H1 (cell line): ENCODE measurements at regions not wholly inside any gene's neighbourhood (a gene's known extent, or its start where the extent isn't known, plus 50 kb on each side); places are given as distances from the start of the nearest gene placed in this dataset.

Experiments used
- CTCF ChIA-PET: fragments of 300-600 bp; sonication (Branson Sonifier 250); formaldehyde crosslinking; loops from one replicate; lab custom pipeline; 2021; ENCODE audit not compliant: partially characterized antibody; lab: Charles Lee
- POLR2A ChIA-PET: fragments of 300-600 bp; sonication (Branson Sonifier 250); formaldehyde crosslinking; loops from one replicate; lab custom pipeline; 2021; ENCODE audit warnings: inconsistent platforms; ENCODE audit not compliant: partially characterized antibody; lab: Charles Lee
- DNase-seq, 2 experiments: peaks; one replicate each; pipeline versions ENCODE4 v3.0.0 to v3.0.0-alpha.2; 2010 to 2022; ENCODE audit warnings: low spot score in 2 of 2, low read depth in 1 of 2, mixed read lengths in 1 of 2
- FAIRE-seq: peaks from 2 replicates; lab custom pipeline; 2011; peaks lifted over from hg19 to GRCh38; lab: Jason Lieb, UNC
- H2AFZ ChIP-seq: 2 replicates; pipeline ENCODE4 v1.8.1; 2012; ENCODE audit warnings: low read length, inconsistent platforms
- H2AK5ac ChIP-seq: 2 replicates; pipeline ENCODE4 v1.6.1; 2013; ENCODE audit warnings: low read depth, low read length
- H2BK120ac ChIP-seq: replicated peaks from 2 replicates; pipeline ENCODE3; 2013; ENCODE audit warnings: low read depth, low read length, inconsistent platforms
- H2BK12ac ChIP-seq: 2 replicates; pipeline ENCODE4 v1.6.1; 2013; ENCODE audit warnings: low read depth, low read length
- H2BK15ac ChIP-seq: 2 replicates; pipeline ENCODE4 v1.6.1; 2013; ENCODE audit warnings: low read length
- H2BK20ac ChIP-seq: 2 replicates; pipeline ENCODE4 v1.6.1; 2013; ENCODE audit warnings: low read length
- H2BK5ac ChIP-seq: 2 replicates; pipeline ENCODE4 v1.6.1; 2013; ENCODE audit warnings: low read depth, low read length
- H3K14ac ChIP-seq: 2 replicates; pipeline ENCODE4 v1.6.1; 2013; ENCODE audit warnings: inconsistent platforms; ENCODE audit not compliant: insufficient read length
- H3K18ac ChIP-seq: 2 replicates; pipeline ENCODE4 v1.6.1; 2013; ENCODE audit warnings: low read length; ENCODE audit errors: extremely low read depth
- H3K23ac ChIP-seq: 2 replicates; pipeline ENCODE4 v1.6.1; 2013; ENCODE audit warnings: inconsistent platforms; ENCODE audit not compliant: insufficient read length
- H3K23me2 ChIP-seq: 2 replicates; pipeline ENCODE4 v1.6.1; 2013; ENCODE audit warnings: low read depth, low read length
- H3K27ac ChIP-seq: 2 replicates; pipeline ENCODE4 v1.6.1; 2011; ENCODE audit warnings: low read depth, low read length, inconsistent platforms
- H3K27me3 ChIP-seq, 4 experiments: replicated peaks in 1 of 4; 1 replicate in 1 of 4; 2 replicates in 3 of 4; pipeline versions ENCODE4 v1.6.1 to v1.8.1; 2011 to 2013; ENCODE audit warnings: low read length in 3 of 4, mild to moderate bottlenecking in 3 of 4, inconsistent platforms in 2 of 4, mixed read lengths in 2 of 4, moderate library complexity in 1 of 4; ENCODE audit not compliant: control insufficient read depth in 3 of 4, insufficient read depth in 3 of 4; ENCODE audit errors: extremely low read depth in 1 of 4
- H3K36me3 ChIP-seq, 4 experiments: 2 replicates each; pipeline versions ENCODE4 v1.6.1 to v1.8.1; 2011 to 2013; ENCODE audit warnings: mild to moderate bottlenecking in 4 of 4, low read length in 3 of 4, moderate library complexity in 2 of 4, control low read depth in 1 of 4, inconsistent platforms in 1 of 4; ENCODE audit not compliant: insufficient read depth in 4 of 4, control insufficient read depth in 2 of 4
- H3K4ac ChIP-seq: replicated peaks from 2 replicates; pipeline ENCODE3; 2013; ENCODE audit warnings: low read length, low read depth, mixed read lengths, inconsistent platforms; ENCODE audit not compliant: insufficient read length
- H3K4me1 ChIP-seq, 4 experiments: replicated peaks in 1 of 4; 1 replicate in 1 of 4; 2 replicates in 3 of 4; pipeline versions ENCODE4 v1.6.1 to v1.8.1; 2011 to 2013; ENCODE audit warnings: low read length in 3 of 4, inconsistent platforms in 2 of 4, mixed read lengths in 1 of 4; ENCODE audit not compliant: insufficient read depth in 4 of 4, control insufficient read depth in 3 of 4
- H3K4me2 ChIP-seq, 2 experiments: 2 replicates each; pipeline versions ENCODE4 v1.6.1 to v1.8.1; 2011 to 2013; ENCODE audit warnings: low read depth in 2 of 2, low read length in 2 of 2, control low read depth in 1 of 2, inconsistent platforms in 1 of 2, mild to moderate bottlenecking in 1 of 2; ENCODE audit not compliant: insufficient read depth in 1 of 2
- H3K4me3 ChIP-seq, 4 experiments: fragments of 200-600, 300-600 bp in 1 of 4; sonication (generic), shearing (Covaris generic), sonication (Bioruptor Twin) in 1 of 4; 2 replicates each; pipeline versions ENCODE4 v1.5.1 to v1.8.1; 2011 to 2016; ENCODE audit warnings: low read length in 4 of 4, low read depth in 3 of 4, control low read depth in 2 of 4, inconsistent platforms in 2 of 4, mild to moderate bottlenecking in 2 of 4, mixed read lengths in 1 of 4, moderate library complexity in 1 of 4; ENCODE audit not compliant: insufficient read depth in 2 of 4; ENCODE audit errors: extremely low read depth in 1 of 4
- H3K56ac ChIP-seq: replicated peaks from 2 replicates; pipeline ENCODE3; 2013; ENCODE audit warnings: low read depth, mild to moderate bottlenecking, mixed read lengths, low read length, inconsistent platforms; ENCODE audit not compliant: insufficient read length
- H3K79me1 ChIP-seq: 2 replicates; pipeline ENCODE4 v1.6.1; 2013; ENCODE audit warnings: low read depth, low read length, control low read depth
- H3K79me2 ChIP-seq, 2 experiments: 2 replicates each; pipeline versions ENCODE4 v1.6.1 to v1.8.1; 2012 to 2013; ENCODE audit warnings: low read length in 2 of 2, mild to moderate bottlenecking in 2 of 2, inconsistent platforms in 1 of 2; ENCODE audit not compliant: insufficient read depth in 2 of 2, control insufficient read depth in 1 of 2
- H3K9ac ChIP-seq, 4 experiments: replicated peaks in 1 of 4; 1 replicate in 1 of 4; 2 replicates in 3 of 4; pipeline versions ENCODE4 v1.6.1 to v1.8.1; 2011 to 2013; ENCODE audit warnings: low read depth in 3 of 4, low read length in 3 of 4, control low read depth in 2 of 4, mild to moderate bottlenecking in 2 of 4, moderate library complexity in 2 of 4, inconsistent platforms in 1 of 4; ENCODE audit errors: extremely low read depth in 1 of 4
- H3K9me3 ChIP-seq, 2 experiments: 2 replicates each; pipeline versions ENCODE4 v1.6.1 to v1.8.1; 2012 to 2013; ENCODE audit warnings: mild to moderate bottlenecking in 2 of 2, moderate library complexity in 2 of 2, control low read depth in 1 of 2, inconsistent platforms in 1 of 2, low read depth in 1 of 2, low read length in 1 of 2, mixed read lengths in 1 of 2; ENCODE audit not compliant: insufficient read depth in 2 of 2
- H4K20me1 ChIP-seq, 2 experiments: replicated peaks in 1 of 2; 2 replicates each; pipeline versions ENCODE3 to v1.8.1; 2011 to 2013; ENCODE audit warnings: inconsistent platforms in 2 of 2, low read length in 2 of 2, mild to moderate bottlenecking in 1 of 2; ENCODE audit not compliant: insufficient read depth in 2 of 2, control insufficient read depth in 1 of 2
- H4K5ac ChIP-seq: 2 replicates; pipeline ENCODE4 v1.6.1; 2013; ENCODE audit warnings: low read length, low read depth, mixed read lengths, inconsistent platforms; ENCODE audit not compliant: insufficient read length
- H4K8ac ChIP-seq: 2 replicates; pipeline ENCODE4 v1.8.0; 2013; ENCODE audit warnings: mild to moderate bottlenecking, moderate library complexity, low read length, inconsistent platforms; ENCODE audit not compliant: insufficient read depth; ENCODE audit errors: extremely low read depth
- H4K91ac ChIP-seq: replicated peaks from 2 replicates; pipeline ENCODE3; 2013; ENCODE audit warnings: low read length, mixed read lengths, inconsistent platforms; ENCODE audit not compliant: insufficient read length
- BRCA1 ChIP-seq: IDR thresholded peaks from 2 replicates; pipeline ENCODE4 v1.6.1; 2012; ENCODE audit warnings: low read depth, low read length, improper control_type of control experiment
- CBX8 ChIP-seq: fragments of 300-800, 300-1000 bp; sonication (generic); IDR thresholded peaks from 2 replicates; pipeline ENCODE4 v1.7.1; 2016; ENCODE audit warnings: low read depth, low read length, borderline replicate concordance
- EGR1 ChIP-seq: IDR thresholded peaks from 2 replicates; pipeline ENCODE4 v1.6.1; 2011; ENCODE audit warnings: low read depth, low read length, borderline replicate concordance
- KDM5A ChIP-seq: fragments of 200-600 bp; IDR thresholded peaks from 2 replicates; pipeline ENCODE4 v1.7.1; 2012; ENCODE audit warnings: mild to moderate bottlenecking, low read length, inconsistent platforms, mixed read lengths
- NRF1 ChIP-seq: IDR thresholded peaks from 2 replicates; pipeline ENCODE4 v1.6.1; 2011; ENCODE audit warnings: mild to moderate bottlenecking, low read depth, low read length, improper control_type of control experiment
- PHF8 ChIP-seq: fragments of 200-600 bp; sonication (generic); conservative IDR thresholded peaks from 2 replicates; pipeline ENCODE4 v1.7.1; 2012; ENCODE audit warnings: low read depth, mild to moderate bottlenecking, inconsistent platforms, low read length, moderate library complexity
- RXRA ChIP-seq: IDR thresholded peaks from 2 replicates; pipeline ENCODE4 v1.6.1; 2011; ENCODE audit warnings: low read depth, mild to moderate bottlenecking, low read length, moderate library complexity; ENCODE audit not compliant: insufficient read depth
- SIRT6 ChIP-seq: IDR thresholded peaks from one replicate; pipeline ENCODE4 v1.7.1; 2012; ENCODE audit warnings: low read length, inconsistent platforms
- WGBS, 2 experiments: shearing (Covaris generic) in 1 of 2; methylation state at CpG; one replicate each; pipeline versions ENCODE4 v1.1.6 to v1.1.7; 2013 to 2015; ENCODE audit warnings: low lambda C conversion rate in 2 of 2, mixed read lengths in 2 of 2, inconsistent platforms in 1 of 2, low coverage in 1 of 2, missing lambda C conversion rate in 1 of 2; ENCODE audit not compliant: insufficient replicate concordance in 2 of 2, insufficient coverage in 1 of 2, insufficient read length in 1 of 2; ENCODE audit errors: extremely low coverage in 1 of 2, missing lambda C conversion rate in 1 of 2; 5-methylcytosine and 5-hydroxymethylcytosine counted together
- TF ChIP-seq, protein P1 (sequence below): IDR thresholded peaks from 2 replicates; pipeline ENCODE4 v1.6.1; 2011; ENCODE audit warnings: low read length, improper control_type of control experiment
- TF ChIP-seq, protein P2 (sequence below): IDR thresholded peaks from 2 replicates; pipeline ENCODE4 v1.6.1; 2011; ENCODE audit warnings: low read depth, mild to moderate bottlenecking, low read length; ENCODE audit not compliant: insufficient read depth

DNA sequence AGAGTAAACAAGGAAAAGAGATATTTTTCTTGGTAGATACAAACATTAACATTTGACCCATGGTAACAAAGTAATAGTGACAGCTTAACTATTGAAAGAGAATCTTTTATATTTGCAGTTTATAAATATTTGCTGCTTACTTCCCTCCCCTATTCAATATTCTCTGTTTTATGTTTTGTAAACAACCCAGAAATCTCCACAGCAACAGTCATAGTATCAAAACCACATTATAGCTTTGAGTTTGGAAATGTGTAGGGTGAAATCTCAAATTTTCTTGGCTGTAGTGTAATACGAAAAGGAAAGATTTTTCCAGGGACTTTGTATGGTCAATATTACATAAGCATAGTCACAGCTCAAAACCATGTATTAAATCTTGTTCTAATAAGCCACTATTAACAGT is 511.2 kb downstream of the METTL4 start:
- Histone ChIP-seq H3K4me1 (no peaks in the 10 kb centered on the region), H2AK5ac (no peak overlapping the region), H3K23ac (no peak overlapping the region), H3K27me3 (no peaks in the 10 kb centered on the region), H3K4me3 (no peak overlapping the region), H2BK120ac (no peak overlapping the region), H2BK5ac (no peak overlapping the region), H3K23me2 (no peaks in the 10 kb centered on the region), H4K8ac (no peak overlapping the region), H3K36me3 (no peaks in the 10 kb centered on the region), H3K79me2 (no peaks in the 10 kb centered on the region), H3K56ac (no peak overlapping the region), H3K4me2 (no peak overlapping the region), H2BK15ac (no peak overlapping the region), H2BK12ac (no peak overlapping the region), H4K20me1 (peaks cover 0 to 2% of the 10 kb centered on the region in 2 experiments), H2BK20ac (no peak overlapping the region), H3K79me1 (no peaks in the 10 kb centered on the region), H4K91ac (no peak overlapping the region), H3K4ac (no peak overlapping the region), H2AFZ (no peak overlapping the region), H3K9ac (no peak overlapping the region), H3K27ac (no peak overlapping the region), H3K18ac (no peak overlapping the region), H3K14ac (no peak overlapping the region), H4K5ac (no peak overlapping the region), H3K9me3 (no peaks in the 10 kb centered on the region)
- no peak for TF ChIP-seq SIRT6
- no peak for TF ChIP-seq PHF8
- no peak for TF ChIP-seq CBX8
- TF ChIP-seq, protein P1, sequence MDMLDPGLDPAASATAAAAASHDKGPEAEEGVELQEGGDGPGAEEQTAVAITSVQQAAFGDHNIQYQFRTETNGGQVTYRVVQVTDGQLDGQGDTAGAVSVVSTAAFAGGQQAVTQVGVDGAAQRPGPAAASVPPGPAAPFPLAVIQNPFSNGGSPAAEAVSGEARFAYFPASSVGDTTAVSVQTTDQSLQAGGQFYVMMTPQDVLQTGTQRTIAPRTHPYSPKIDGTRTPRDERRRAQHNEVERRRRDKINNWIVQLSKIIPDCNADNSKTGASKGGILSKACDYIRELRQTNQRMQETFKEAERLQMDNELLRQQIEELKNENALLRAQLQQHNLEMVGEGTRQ, result no peak
- TF ChIP-seq EGR1, result no peak
- no peak for TF ChIP-seq BRCA1
- no peak for TF ChIP-seq NRF1
- TF ChIP-seq, protein P2, sequence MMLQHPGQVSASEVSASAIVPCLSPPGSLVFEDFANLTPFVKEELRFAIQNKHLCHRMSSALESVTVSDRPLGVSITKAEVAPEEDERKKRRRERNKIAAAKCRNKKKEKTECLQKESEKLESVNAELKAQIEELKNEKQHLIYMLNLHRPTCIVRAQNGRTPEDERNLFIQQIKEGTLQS, result no peak
- no peak for TF ChIP-seq KDM5A
- TF ChIP-seq RXRA, result no peak
- DNase-seq (no peak), FAIRE-seq (no peak)
- ChIA-PET POLR2A (no interaction called here), CTCF (interaction anchor here (0.8 to 1.2 kb wide), 2 partner anchors 8 to 17 kb away, joined by 3 to 5 read pairs; no protein-coding TSS in a partner anchor)
- WGBS, 2 experiments, result 82% methylated on average over 1 of the region's 1 CpG; no CpG with 5 or more reads in 1 of the 2 experiments
